Left ventricle myocardium inferior (tissue), 1 donor: ENCODE measurements at regions not wholly inside any gene's neighbourhood (a gene's known extent, or its start where the extent isn't known, plus 50 kb on each side); places are given as distances from the start of the nearest gene placed in this dataset.
A peak's percentile ranks its signal among the peaks of the same experiment; 100 is the strongest.
"Not testable (repeated sequence)": the region's sequence is repeated elsewhere in the genome, so short reads cannot be mapped to it uniquely, and the experiment has no call there.

Source experiments
- DNase-seq: peaks from one replicate; pipeline ENCODE4 v3.0.0-alpha.2; 2020
- H3K27ac ChIP-seq: fragments of 200-600 bp; replicated peaks from 2 replicates; pipeline ENCODE4 v1.8.0; 2021
- H3K27me3 ChIP-seq: fragments of 200-600 bp; 2 replicates; pipeline ENCODE4 v1.8.0; 2021; ENCODE audit warnings: low read depth
- H3K36me3 ChIP-seq: fragments of 200-600 bp; 2 replicates; pipeline ENCODE4 v1.8.0; 2021
- H3K4me1 ChIP-seq: fragments of 200-600 bp; 2 replicates; pipeline ENCODE4 v1.8.0; 2021
- H3K4me3 ChIP-seq: fragments of 200-600 bp; 2 replicates; pipeline ENCODE4 v1.8.0; 2021; ENCODE audit warnings: mild to moderate bottlenecking, moderate library complexity
- H3K9me3 ChIP-seq: fragments of 200-600 bp; replicated peaks from 2 replicates; pipeline ENCODE4 v1.8.0; 2021
- intact Hi-C: fragments of 100-400 bp; cut with micrococcal nuclease; formaldehyde crosslinking; loops from one replicate; pipeline ENCODE4 v1.11.0; 2022
- TF ChIP-seq, protein P1 (sequence below): fragments of 200-600 bp; IDR thresholded peaks from 2 replicates; pipeline ENCODE4 v1.8.0; 2021; ENCODE audit warnings: antibody characterized with exemption, mild to moderate bottlenecking, borderline replicate concordance
- donor health status: DM: no; HTN: yes; CAD: no; lungs with severe emphysema.

DNA sequence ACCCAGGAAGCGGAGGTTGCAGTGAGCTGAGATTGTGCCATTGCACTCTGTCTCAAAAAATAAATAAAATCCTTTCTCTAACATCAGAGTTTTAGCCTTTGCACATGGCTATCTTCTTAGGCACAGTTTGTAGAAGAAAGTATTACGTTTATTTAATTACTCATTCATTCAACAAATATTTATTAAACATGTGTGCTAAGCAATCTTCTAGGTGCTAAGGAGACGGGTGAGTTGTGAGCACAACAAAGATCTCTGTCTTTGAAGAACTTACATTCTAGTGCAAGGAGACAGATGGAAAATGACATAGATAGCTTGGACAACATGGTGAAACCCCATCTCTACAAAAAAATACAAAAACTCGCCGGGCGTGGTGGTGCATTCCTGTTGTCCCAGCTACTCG lies 122.3 kb upstream of the MYO10 start:
- no peaks in the 10 kb centered on the region for H3K27me3 ChIP-seq
- H3K4me1 ChIP-seq, result peaks cover 20% of the 10 kb centered on the region
- intact Hi-C loops, result no loop called here
- no peak overlapping the region for H3K27ac ChIP-seq
- DNase-seq, result no peak
- TF ChIP-seq, protein P1, sequence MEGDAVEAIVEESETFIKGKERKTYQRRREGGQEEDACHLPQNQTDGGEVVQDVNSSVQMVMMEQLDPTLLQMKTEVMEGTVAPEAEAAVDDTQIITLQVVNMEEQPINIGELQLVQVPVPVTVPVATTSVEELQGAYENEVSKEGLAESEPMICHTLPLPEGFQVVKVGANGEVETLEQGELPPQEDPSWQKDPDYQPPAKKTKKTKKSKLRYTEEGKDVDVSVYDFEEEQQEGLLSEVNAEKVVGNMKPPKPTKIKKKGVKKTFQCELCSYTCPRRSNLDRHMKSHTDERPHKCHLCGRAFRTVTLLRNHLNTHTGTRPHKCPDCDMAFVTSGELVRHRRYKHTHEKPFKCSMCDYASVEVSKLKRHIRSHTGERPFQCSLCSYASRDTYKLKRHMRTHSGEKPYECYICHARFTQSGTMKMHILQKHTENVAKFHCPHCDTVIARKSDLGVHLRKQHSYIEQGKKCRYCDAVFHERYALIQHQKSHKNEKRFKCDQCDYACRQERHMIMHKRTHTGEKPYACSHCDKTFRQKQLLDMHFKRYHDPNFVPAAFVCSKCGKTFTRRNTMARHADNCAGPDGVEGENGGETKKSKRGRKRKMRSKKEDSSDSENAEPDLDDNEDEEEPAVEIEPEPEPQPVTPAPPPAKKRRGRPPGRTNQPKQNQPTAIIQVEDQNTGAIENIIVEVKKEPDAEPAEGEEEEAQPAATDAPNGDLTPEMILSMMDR, result no peak
- H3K9me3 ChIP-seq, result no peaks in the 10 kb centered on the region
- H3K36me3 ChIP-seq, result no peaks in the 10 kb centered on the region
- H3K4me3 ChIP-seq, result no peak overlapping the region

DNA sequence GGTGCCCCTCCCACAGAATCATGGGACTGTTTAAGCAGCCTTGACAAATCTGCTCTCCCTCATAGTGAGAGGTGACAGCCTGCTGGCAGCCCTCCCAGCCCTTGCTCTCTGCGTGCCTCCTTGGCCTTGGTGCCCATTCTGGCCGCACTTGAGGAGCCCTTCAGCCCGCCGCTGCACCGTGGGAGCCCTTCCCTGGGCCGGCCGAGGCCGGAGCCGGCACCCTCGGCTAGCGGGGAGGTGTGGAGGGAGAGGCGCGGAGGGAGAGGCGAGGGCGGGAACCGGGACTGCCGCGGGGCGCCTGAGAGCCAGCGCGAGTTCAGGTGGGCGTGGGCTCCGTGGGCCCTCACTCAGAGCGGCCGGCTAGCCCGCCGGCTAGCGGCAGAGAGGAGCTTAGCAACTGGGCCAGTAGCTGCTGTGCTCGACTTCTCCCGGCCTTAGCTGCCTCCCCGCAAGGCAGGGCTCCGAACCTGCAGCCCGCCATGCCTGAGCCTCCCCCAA lies 125.9 kb upstream of the MYO10 start:
- Histone ChIP-seq H3K9me3 (no peaks in the 10 kb centered on the region), H3K27ac (no peak overlapping the region), H3K27me3 (no peaks in the 10 kb centered on the region), H3K4me3 (no peak overlapping the region), H3K36me3 (no peaks in the 10 kb centered on the region), H3K4me1 (peaks cover 9% of the 10 kb centered on the region)
- intact Hi-C loops, result no loop called here
- peak; percentile 16 for DNase-seq
- TF ChIP-seq, protein P1, result no peak

DNA sequence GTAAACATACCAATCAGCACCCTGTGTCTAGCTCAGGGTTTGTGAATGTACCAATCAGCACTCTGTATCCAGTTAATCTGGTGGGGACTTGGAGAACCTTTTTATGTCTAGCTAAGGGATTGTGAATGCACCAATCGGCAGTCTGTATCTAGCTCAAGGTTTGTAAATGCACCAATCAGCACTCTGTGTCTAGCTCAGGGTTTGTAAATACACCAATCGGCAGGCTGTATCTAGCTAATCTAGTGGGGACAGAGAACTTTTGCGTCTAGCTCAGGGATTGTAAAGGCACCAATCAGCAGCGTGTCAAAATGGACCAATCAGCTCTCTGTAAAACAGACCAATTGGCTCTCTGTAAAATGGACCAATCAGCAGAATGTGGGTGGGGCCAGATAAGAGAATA lies 126.7 kb upstream of the MYO10 start:
- DNase-seq, H3K27ac ChIP-seq, H3K27me3 ChIP-seq, H3K36me3 ChIP-seq, H3K9me3 ChIP-seq, intact Hi-C loops, H3K4me3 ChIP-seq, H3K4me1 ChIP-seq: not testable (repeated sequence)

DNA sequence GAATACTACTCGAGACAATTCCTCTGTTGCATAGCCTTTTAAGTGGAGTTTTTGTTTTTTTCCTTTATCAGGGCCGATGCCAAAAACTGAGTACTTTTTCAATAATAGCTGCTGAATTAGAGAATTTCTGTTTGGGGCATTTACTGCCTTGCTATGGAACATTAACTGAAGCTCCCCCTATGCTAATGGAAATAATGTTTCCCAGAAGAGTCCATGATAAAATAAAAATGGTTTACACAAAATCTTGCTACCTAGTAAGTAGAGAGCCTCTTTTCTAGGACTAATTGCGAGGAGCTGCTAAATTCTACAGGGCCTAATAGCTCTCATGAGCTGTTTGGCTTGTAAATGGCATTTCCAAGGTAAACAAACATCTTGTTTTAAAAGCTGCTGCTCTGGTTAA lies 128.2 kb upstream of the MYO10 start:
- TF ChIP-seq, protein P1, result no peak
- no peaks in the 10 kb centered on the region for H3K9me3 ChIP-seq
- no peak overlapping the region for H3K4me3 ChIP-seq
- no peaks in the 10 kb centered on the region for H3K27me3 ChIP-seq
- no peaks in the 10 kb centered on the region for H3K4me1 ChIP-seq
- H3K27ac ChIP-seq, result no peak overlapping the region
- DNase-seq, result no peak
- intact Hi-C loops, result no loop called here
- H3K36me3 ChIP-seq, result no peaks in the 10 kb centered on the region

DNA sequence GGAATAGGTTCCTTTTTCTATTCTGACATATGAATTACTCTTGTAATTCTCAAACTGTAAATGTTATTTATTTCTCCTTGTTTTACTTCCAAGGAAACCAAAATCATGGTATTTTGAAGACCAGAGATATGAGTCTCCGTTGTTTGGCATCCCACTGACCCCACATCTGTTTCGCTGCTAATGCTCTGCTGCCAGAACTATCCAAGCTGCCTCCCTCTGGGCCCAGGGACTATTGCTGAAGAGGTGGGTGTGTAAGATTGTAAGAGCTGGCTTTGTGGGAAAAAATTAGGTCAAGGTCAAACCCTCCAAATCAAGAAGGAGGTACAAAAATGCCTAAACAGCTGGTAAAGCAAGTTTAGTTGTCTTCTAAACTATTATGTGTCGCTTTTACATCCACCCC lies 129.4 kb upstream of the MYO10 start:
- H3K4me3 ChIP-seq, result no peak overlapping the region
- no peak overlapping the region for H3K27ac ChIP-seq
- intact Hi-C loops, result no loop called here
- no peaks in the 10 kb centered on the region for H3K27me3 ChIP-seq
- TF ChIP-seq, protein P1, result no peak
- H3K36me3 ChIP-seq, result no peaks in the 10 kb centered on the region
- no peaks in the 10 kb centered on the region for H3K9me3 ChIP-seq
- DNase-seq, result peak; percentile 22
- H3K4me1 ChIP-seq, result peaks cover 9% of the 10 kb centered on the region

DNA sequence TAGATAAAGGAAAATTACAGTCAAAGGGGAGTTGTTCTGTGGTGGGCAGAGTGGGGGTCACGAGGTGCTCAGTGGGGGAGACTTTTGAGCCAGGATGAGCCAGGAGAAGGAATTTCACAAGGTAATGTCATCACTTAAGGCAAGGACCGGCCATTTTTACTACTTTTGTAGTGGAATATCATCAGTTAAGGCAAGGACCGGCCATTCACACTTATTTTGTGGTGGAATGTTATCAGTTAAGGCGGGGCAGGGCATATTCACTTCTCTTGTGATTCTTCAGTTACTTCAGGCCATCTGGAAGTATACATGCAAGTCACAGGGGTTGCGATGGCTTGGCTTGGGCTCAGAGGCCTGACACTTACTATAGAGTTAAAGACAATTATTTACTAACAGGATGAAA lies 129.9 kb upstream of the MYO10 start:
- H3K4me3 ChIP-seq, H3K36me3 ChIP-seq, H3K9me3 ChIP-seq, H3K27me3 ChIP-seq, DNase-seq, intact Hi-C loops, H3K27ac ChIP-seq: not testable (repeated sequence)
- peaks cover 13% of the 10 kb centered on the region for H3K4me1 ChIP-seq
